Activated naive CD8-positive, alpha-beta T cell treated with anti-CD3 and anti-CD28 coated beads for 36 hours (primary cell): ENCODE measurements at regions not wholly inside any gene's neighbourhood (a gene's known extent, or its start where the extent isn't known, plus 50 kb on each side); places are given as distances from the start of the nearest gene placed in this dataset.
A peak's percentile ranks its signal among the peaks of the same experiment; 100 is the strongest.

Experiments used
- DNase-seq: peaks from one replicate; pipeline ENCODE4 v3.0.0; 2021
- H3K27ac Mint-ChIP-seq: one replicate; pipeline ENCODE4 v1.8.0; 2022; ENCODE audit warnings: mild to moderate bottlenecking, moderate library complexity, mixed read lengths
- H3K27me3 Mint-ChIP-seq: one replicate; pipeline ENCODE4 v1.8.0; 2022; ENCODE audit warnings: mild to moderate bottlenecking, mixed read lengths
- H3K36me3 Mint-ChIP-seq: one replicate; pipeline ENCODE4 v1.8.0; 2021; ENCODE audit warnings: mild to moderate bottlenecking, mixed read lengths
- H3K4me1 Mint-ChIP-seq: one replicate; pipeline ENCODE4 v1.8.0; 2021; ENCODE audit warnings: mixed read lengths
- H3K4me3 Mint-ChIP-seq: one replicate; pipeline ENCODE4 v1.8.0; 2022; ENCODE audit warnings: mild to moderate bottlenecking, moderate library complexity, mixed read lengths
- H3K9me3 Mint-ChIP-seq: one replicate; pipeline ENCODE4 v1.8.0; 2022; ENCODE audit warnings: mixed read lengths

DNA sequence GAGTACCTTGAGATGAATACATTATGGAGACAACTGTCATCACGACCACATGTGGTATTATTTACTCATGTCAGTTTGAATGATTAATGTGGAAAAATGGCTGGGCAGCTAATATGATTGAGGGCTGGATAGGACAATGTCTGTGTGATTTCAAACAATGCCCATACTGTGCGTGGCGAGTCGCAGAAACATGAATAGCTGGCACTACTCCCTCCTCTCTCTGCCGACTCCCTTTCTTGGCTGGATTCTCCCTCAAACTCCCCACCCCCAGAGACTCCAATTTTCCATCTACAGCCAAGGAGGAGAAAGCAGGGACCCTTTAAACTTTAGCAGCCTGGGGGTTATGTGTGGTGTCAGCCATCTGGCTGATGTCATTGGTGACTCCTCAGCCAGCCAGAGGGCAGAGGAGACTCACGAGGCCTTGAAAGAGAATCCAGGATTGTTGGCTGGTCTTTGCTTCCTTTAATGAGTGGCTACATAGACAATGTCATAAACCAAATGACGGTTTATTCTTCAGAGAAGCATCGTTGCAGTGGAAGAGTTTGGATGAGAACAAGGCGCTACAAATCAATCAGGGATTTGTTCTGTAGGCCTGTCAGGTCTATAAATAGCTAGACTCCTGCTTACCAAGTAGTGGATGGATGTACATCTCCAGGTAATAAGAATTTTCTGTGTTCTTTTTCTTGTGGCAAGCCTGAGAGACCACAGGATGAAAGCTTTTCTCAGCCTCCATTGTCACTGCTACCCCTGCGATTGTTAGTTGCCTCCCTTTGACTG is 165.6 kb downstream of the DLEU7 start:
- H3K9me3 Mint-ChIP-seq, result no peaks in the 10 kb centered on the region
- no peaks in the 10 kb centered on the region for H3K27me3 Mint-ChIP-seq
- no peak overlapping the region for H3K4me3 Mint-ChIP-seq
- H3K27ac Mint-ChIP-seq, result no peak overlapping the region
- H3K4me1 Mint-ChIP-seq, result no peaks in the 10 kb centered on the region
- no peak for DNase-seq
- H3K36me3 Mint-ChIP-seq, result no peaks in the 10 kb centered on the region

DNA sequence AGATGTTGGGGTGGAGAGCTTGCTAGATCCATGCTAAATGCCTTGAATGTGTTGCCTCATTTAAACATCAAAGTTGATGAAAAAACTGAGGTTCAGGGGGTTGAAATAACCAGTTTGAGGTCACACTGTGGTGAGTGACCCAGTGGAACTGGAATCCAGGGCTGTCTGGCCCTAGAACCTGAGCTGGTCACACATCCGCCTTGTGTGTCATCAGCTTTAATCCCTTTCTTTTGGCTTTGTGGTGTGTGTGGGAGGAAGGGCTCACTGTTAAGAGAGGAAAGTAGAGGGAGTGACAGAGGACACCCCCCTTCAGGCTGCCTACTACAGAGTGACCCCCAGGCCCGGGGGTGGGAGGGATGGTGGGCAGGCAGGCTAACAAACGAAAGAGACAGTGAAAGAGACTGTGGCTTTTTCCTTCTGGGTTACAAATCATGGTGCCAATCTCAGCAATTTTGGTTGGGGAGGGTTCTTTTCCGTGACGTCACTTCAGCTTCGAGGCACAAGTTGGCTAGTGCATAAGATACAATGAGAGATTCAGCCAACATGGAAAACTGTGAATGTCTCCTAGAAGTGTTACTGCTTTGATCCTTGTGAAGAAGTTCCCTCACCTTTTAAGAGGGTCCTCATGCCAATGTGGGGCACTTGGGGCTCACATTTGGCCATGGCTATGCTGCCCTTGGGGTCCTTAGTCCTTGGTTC is 164.9 kb downstream of the DLEU7 start:
- Mint-ChIP-seq H3K27me3 (no peaks in the 10 kb centered on the region), H3K27ac (peak overlapping the region; percentile 26), H3K9me3 (no peaks in the 10 kb centered on the region), H3K36me3 (no peaks in the 10 kb centered on the region), H3K4me3 (no peak overlapping the region), H3K4me1 (no peaks in the 10 kb centered on the region)
- DNase-seq, result no peak

DNA sequence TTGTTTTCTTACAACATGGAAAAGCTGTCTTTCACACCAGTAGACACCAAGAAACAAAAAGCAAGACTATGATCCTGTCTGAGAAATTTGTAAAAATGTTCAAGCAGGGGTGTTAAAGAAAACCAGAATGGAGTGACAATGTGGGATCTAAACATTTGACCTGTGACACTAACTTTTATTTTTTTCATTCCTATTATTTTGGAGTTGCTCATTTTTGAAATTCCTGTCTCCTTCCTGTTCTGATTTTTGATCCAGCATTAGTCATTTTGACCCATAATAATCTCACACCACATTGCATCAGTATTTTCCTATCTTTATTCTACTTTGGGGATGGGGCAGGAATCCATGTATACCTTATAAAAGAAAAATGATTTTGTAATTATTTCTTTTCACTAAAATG is 164.2 kb downstream of the DLEU7 start:
- Mint-ChIP-seq H3K36me3 (no peaks in the 10 kb centered on the region), H3K4me3 (no peak overlapping the region), H3K27ac (no peak overlapping the region), H3K27me3 (no peaks in the 10 kb centered on the region), H3K4me1 (peaks cover 4% of the 10 kb centered on the region), H3K9me3 (no peaks in the 10 kb centered on the region)
- DNase-seq, result no peak

GRCh38 chr13:50682002-50682401 is 161.5 kb downstream of the DLEU7 start:
- Mint-ChIP-seq H3K27me3 (no peaks in the 10 kb centered on the region), H3K4me1 (peaks cover 4% of the 10 kb centered on the region), H3K36me3 (no peaks in the 10 kb centered on the region), H3K4me3 (no peak overlapping the region), H3K9me3 (no peaks in the 10 kb centered on the region), H3K27ac (no peak overlapping the region)
- DNase-seq, result no peak

GRCh38 chr13:50682966-50683365 is 160.5 kb downstream of the DLEU7 start:
- peaks cover 4% of the 10 kb centered on the region for H3K4me1 Mint-ChIP-seq
- no peaks in the 10 kb centered on the region for H3K36me3 Mint-ChIP-seq
- H3K4me3 Mint-ChIP-seq, result no peak overlapping the region
- no peaks in the 10 kb centered on the region for H3K9me3 Mint-ChIP-seq
- no peak for DNase-seq
- no peaks in the 10 kb centered on the region for H3K27me3 Mint-ChIP-seq
- H3K27ac Mint-ChIP-seq, result no peak overlapping the region

GRCh38 chr13:50684366-50684765 is 159.1 kb downstream of the DLEU7 start:
- Mint-ChIP-seq H3K36me3 (no peaks in the 10 kb centered on the region), H3K27ac (no peak overlapping the region), H3K27me3 (no peaks in the 10 kb centered on the region), H3K4me1 (peaks cover 4% of the 10 kb centered on the region), H3K4me3 (no peak overlapping the region), H3K9me3 (no peaks in the 10 kb centered on the region)
- no peak for DNase-seq

DNA sequence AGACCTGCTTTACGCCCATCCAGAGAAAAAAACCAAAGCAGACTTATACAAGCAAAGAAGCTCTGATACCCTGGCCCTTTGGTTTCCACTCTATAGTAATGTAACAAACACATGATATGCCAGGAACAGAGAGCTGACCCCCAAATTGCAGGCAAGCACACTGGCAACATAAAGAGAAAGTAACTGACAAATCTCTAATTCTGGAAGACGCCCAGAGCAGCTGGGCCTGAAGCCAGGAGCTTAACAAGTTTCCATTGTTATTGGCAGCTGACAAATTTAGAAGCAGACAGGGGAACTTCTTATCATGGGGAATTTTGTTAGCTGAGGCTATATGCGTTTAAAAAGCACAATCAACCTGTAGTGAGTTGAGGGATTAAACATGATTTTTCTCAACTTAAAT is 158.0 kb downstream of the DLEU7 start:
- H3K27me3 Mint-ChIP-seq, result no peaks in the 10 kb centered on the region
- H3K9me3 Mint-ChIP-seq, result no peaks in the 10 kb centered on the region
- no peak overlapping the region for H3K4me3 Mint-ChIP-seq
- H3K36me3 Mint-ChIP-seq, result no peaks in the 10 kb centered on the region
- H3K4me1 Mint-ChIP-seq, result peaks cover 4% of the 10 kb centered on the region
- H3K27ac Mint-ChIP-seq, result no peak overlapping the region
- no peak for DNase-seq

- Mint-ChIP-seq H3K27me3 (no peaks in the 10 kb centered on the region), H3K36me3 (no peaks in the 10 kb centered on the region)
These were observed 157.5 kb downstream of the DLEU7 start for GRCh38 chr13:50685956-50686355.

GRCh38 chr13:50686551-50686950 is 156.9 kb downstream of the DLEU7 start:
- H3K36me3 Mint-ChIP-seq, result no peaks in the 10 kb centered on the region
- H3K27ac Mint-ChIP-seq, result no peak overlapping the region
- peaks cover 4% of the 10 kb centered on the region for H3K4me1 Mint-ChIP-seq
- DNase-seq, result no peak
- no peaks in the 10 kb centered on the region for H3K27me3 Mint-ChIP-seq
- no peaks in the 10 kb centered on the region for H3K9me3 Mint-ChIP-seq
- H3K4me3 Mint-ChIP-seq, result no peak overlapping the region

More at GRCh38 chr13:50685956-50686355, 157.5 kb downstream of the DLEU7 start:
- peaks cover 4% of the 10 kb centered on the region for H3K4me1 Mint-ChIP-seq
- H3K4me3 Mint-ChIP-seq, result no peak overlapping the region
- no peak for DNase-seq
- H3K9me3 Mint-ChIP-seq, result no peaks in the 10 kb centered on the region
- H3K27ac Mint-ChIP-seq, result no peak overlapping the region

- H3K9me3 Mint-ChIP-seq, result no peaks in the 10 kb centered on the region
- no peaks in the 10 kb centered on the region for H3K36me3 Mint-ChIP-seq
- peaks cover 4% of the 10 kb centered on the region for H3K4me1 Mint-ChIP-seq
- H3K27ac Mint-ChIP-seq, result no peak overlapping the region
- H3K4me3 Mint-ChIP-seq, result no peak overlapping the region
- no peaks in the 10 kb centered on the region for H3K27me3 Mint-ChIP-seq
- no peak for DNase-seq
These were observed 155.9 kb downstream of the DLEU7 start for GRCh38 chr13:50687545-50687944.

- Mint-ChIP-seq H3K4me1 (no peaks in the 10 kb centered on the region), H3K9me3 (no peaks in the 10 kb centered on the region), H3K36me3 (no peaks in the 10 kb centered on the region), H3K4me3 (no peak overlapping the region), H3K27me3 (no peaks in the 10 kb centered on the region), H3K27ac (no peak overlapping the region)
- DNase-seq, result no peak
These were observed 153.5 kb downstream of the DLEU7 start for GRCh38 chr13:50690006-50690405.

DNA sequence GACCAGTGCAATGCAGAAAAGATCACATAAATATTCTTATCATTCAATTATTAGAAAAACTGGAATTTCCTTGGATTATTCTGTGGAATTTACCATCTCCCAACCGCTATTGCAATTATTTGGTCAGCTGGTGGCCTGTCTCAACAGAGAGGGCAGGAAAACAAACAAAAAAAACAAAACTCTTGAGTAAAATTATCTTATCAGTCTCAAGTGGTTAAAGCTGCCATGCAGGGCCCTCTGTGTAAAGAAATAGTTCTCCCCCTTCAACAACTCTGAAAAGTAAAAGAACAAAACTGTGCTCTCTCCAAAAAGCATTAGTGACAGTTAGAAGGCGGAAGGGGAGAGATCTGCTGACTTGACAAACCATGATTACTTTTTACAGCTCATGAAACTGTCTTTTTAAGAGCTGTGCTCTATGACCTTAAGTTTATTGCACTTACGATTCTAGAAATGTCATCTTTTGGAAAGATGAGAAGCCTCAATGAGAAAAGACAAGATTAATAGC is 152.3 kb downstream of the DLEU7 start:
- Mint-ChIP-seq H3K4me3 (no peak overlapping the region), H3K9me3 (no peaks in the 10 kb centered on the region)

DNA sequence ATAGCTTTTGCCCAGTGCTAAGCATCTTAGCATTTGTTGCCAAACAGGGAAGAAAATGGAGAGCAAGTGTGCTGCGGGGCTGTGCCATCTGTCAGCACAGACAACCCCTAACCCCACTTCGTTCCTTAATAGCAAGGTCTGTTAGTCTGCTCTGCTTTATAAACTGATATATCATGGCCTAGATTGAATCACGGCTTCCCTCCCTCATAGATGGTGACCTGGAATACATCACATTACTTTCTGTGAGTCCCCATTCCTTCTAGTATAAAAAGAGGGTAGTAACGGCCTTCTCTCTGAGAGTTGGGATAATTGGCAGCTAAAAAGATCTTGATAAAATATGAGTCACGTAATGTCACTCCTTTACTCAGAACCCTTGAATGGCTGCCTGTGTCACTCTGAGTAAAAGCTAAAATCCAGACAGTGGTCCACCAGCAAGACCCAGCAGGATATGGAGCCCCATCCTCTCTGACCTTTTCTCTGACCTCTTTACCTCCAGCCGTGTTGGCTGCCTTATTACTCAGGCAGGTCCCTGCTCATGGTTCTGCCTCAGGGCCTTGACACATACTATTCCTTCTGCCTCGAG is 151.7 kb downstream of the DLEU7 start:
- no peaks in the 10 kb centered on the region for H3K9me3 Mint-ChIP-seq
- H3K36me3 Mint-ChIP-seq, result no peaks in the 10 kb centered on the region
- no peak overlapping the region for H3K4me3 Mint-ChIP-seq
- H3K27me3 Mint-ChIP-seq, result no peaks in the 10 kb centered on the region
- DNase-seq, result no peak
- H3K27ac Mint-ChIP-seq, result no peak overlapping the region
- no peaks in the 10 kb centered on the region for H3K4me1 Mint-ChIP-seq

More for the DNA sequence above, 152.3 kb downstream of the DLEU7 start:
- Mint-ChIP-seq H3K27ac (no peak overlapping the region), H3K4me1 (no peaks in the 10 kb centered on the region), H3K36me3 (no peaks in the 10 kb centered on the region), H3K27me3 (no peaks in the 10 kb centered on the region)
- DNase-seq, result no peak

DNA sequence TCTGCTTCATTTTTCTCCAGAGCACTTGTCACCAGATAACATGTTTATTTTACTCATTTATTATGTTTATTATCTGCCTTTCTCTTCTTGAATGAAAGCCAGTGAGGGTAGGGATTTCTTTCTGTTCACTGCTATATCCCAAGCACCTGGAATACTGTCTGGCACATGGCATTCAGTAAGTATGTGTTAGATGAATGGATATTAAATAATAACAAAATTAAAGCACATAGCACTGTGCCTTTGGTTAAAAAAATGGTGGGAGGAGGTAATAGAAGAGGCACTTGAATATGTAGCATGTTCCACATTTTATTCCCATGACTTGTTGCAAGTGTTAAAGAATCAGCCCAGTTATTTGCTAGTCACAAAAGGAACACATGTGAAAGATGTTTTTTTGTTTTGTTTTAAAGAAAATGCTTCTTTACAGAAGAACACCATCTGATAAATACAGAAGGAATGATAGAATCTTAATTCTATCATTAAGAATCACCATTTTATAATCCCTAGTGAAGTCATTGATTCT is 151.0 kb downstream of the DLEU7 start:
- Mint-ChIP-seq H3K9me3 (no peaks in the 10 kb centered on the region), H3K27me3 (no peaks in the 10 kb centered on the region), H3K27ac (no peak overlapping the region), H3K4me3 (no peak overlapping the region), H3K36me3 (no peaks in the 10 kb centered on the region), H3K4me1 (no peaks in the 10 kb centered on the region)
- no peak for DNase-seq

GRCh38 chr13:50693727-50694126 is 149.8 kb downstream of the DLEU7 start:
- no peaks in the 10 kb centered on the region for H3K27me3 Mint-ChIP-seq
- DNase-seq, result no peak

More at GRCh38 chr13:50693727-50694126, 149.8 kb downstream of the DLEU7 start:
- no peaks in the 10 kb centered on the region for H3K36me3 Mint-ChIP-seq
- no peak overlapping the region for H3K4me3 Mint-ChIP-seq
- H3K27ac Mint-ChIP-seq, result no peak overlapping the region
- no peaks in the 10 kb centered on the region for H3K9me3 Mint-ChIP-seq
- H3K4me1 Mint-ChIP-seq, result no peaks in the 10 kb centered on the region
